ENCODE measurements at regions not wholly inside any gene's neighbourhood (a gene's known extent, or its start where the extent isn't known, plus 50 kb on each side); places are given as distances from the start of the nearest gene placed in this dataset.

- Histone ChIP-seq H3K36me3 (ENCODE audit: control insufficient read depth, insufficient read depth, low read length) (no peaks in the 10 kb centered on the region), H3K4me1 (ENCODE audit: control insufficient read depth, insufficient read depth, low read length) (no peaks in the 10 kb centered on the region), H3K27me3 (ENCODE audit: control insufficient read depth, insufficient read depth, low read length) (no peaks in the 10 kb centered on the region), H3K4me3 (ENCODE audit: low read length) (no peak overlapping the region), H3K27ac (ENCODE audit: low read length) (no peak overlapping the region), H3K9me3 (ENCODE audit: control insufficient read depth, insufficient read depth, low read length) (no peaks in the 10 kb centered on the region)
- Mint-ChIP-seq H3K9me3 (peaks cover 7 to 16% of the 10 kb centered on the region in 2 donors), H3K27ac (no peak overlapping the region), H3K4me1 (no peaks in the 10 kb centered on the region), H3K4me3 (no peak overlapping the region), H3K27me3 (ENCODE audit: low read depth in 2 of 2) (no peaks in the 10 kb centered on the region), H3K36me3 (no peaks in the 10 kb centered on the region)
- no peak for TF ChIP-seq CTCF (IDR thresholded peaks at IDR 0.05)
- 92% methylated on average over 1 of the region's 1 CpG for WGBS (ENCODE audit: insufficient coverage)
- DNase-seq: no peak
- intact Hi-C loops (cut with micrococcal nuclease): no loop called here
- ATAC-seq: no peak
These were observed 332.4 kb upstream of the IGFBP3 start for GRCh38 chr7:46253520-46253919.

- no peak overlapping the region for H3K4me3 ChIP-seq (ENCODE audit: low read length)
- no peaks in the 10 kb centered on the region for H3K4me1 Mint-ChIP-seq
- H3K36me3 Mint-ChIP-seq: no peaks in the 10 kb centered on the region
- H3K27ac Mint-ChIP-seq: no peak overlapping the region
- H3K36me3 ChIP-seq (ENCODE audit: control insufficient read depth, insufficient read depth, low read length): no peaks in the 10 kb centered on the region
- no peak for ATAC-seq
- no peaks in the 10 kb centered on the region for H3K9me3 ChIP-seq (ENCODE audit: control insufficient read depth, insufficient read depth, low read length)
- no peaks in the 10 kb centered on the region for H3K27me3 Mint-ChIP-seq (ENCODE audit: low read depth in 2 of 2)
- no peak overlapping the region for H3K27ac ChIP-seq (ENCODE audit: low read length)
- intact Hi-C loops (cut with micrococcal nuclease): no loop called here
- H3K27me3 ChIP-seq (ENCODE audit: control insufficient read depth, insufficient read depth, low read length): no peaks in the 10 kb centered on the region
- TF ChIP-seq CTCF (IDR thresholded peaks at IDR 0.05): no peak
- H3K4me3 Mint-ChIP-seq: no peak overlapping the region
- 40% methylated on average over 1 of the region's 1 CpG for WGBS (ENCODE audit: insufficient coverage)
- H3K4me1 ChIP-seq (ENCODE audit: control insufficient read depth, insufficient read depth, low read length): no peaks in the 10 kb centered on the region
- no peak for DNase-seq
- peaks cover 5 to 24% of the 10 kb centered on the region in 2 donors for H3K9me3 Mint-ChIP-seq
These were observed 326.6 kb upstream of the IGFBP3 start for GRCh38 chr7:46247664-46248063.

GRCh38 chr7:46245586-46246111 lies 324.6 kb upstream of the IGFBP3 start:
- no peak for TF ChIP-seq CTCF (IDR thresholded peaks at IDR 0.05)
- Histone ChIP-seq H3K4me1 (ENCODE audit: control insufficient read depth, insufficient read depth, low read length) (no peaks in the 10 kb centered on the region), H3K27ac (ENCODE audit: low read length) (no peak overlapping the region), H3K27me3 (ENCODE audit: control insufficient read depth, insufficient read depth, low read length) (no peaks in the 10 kb centered on the region), H3K4me3 (ENCODE audit: low read length) (no peak overlapping the region), H3K36me3 (ENCODE audit: control insufficient read depth, insufficient read depth, low read length) (no peaks in the 10 kb centered on the region), H3K9me3 (ENCODE audit: control insufficient read depth, insufficient read depth, low read length) (no peaks in the 10 kb centered on the region)
- no peaks in the 10 kb centered on the region for H3K27me3 Mint-ChIP-seq (ENCODE audit: low read depth in 2 of 2)
- DNase-seq (no peak), ATAC-seq (no peak)
- H3K36me3 Mint-ChIP-seq: no peaks in the 10 kb centered on the region
- H3K4me3 Mint-ChIP-seq: no peak overlapping the region
- intact Hi-C loops (cut with micrococcal nuclease): no loop called here
- no peaks in the 10 kb centered on the region for H3K4me1 Mint-ChIP-seq
- 56% methylated on average over 4 of the region's 4 CpGs for WGBS (ENCODE audit: insufficient coverage)
- peaks cover 5 to 19% of the 10 kb centered on the region in 2 donors for H3K9me3 Mint-ChIP-seq
- H3K27ac Mint-ChIP-seq: no peak overlapping the region

GRCh38 chr7:46244757-46245156 lies 323.7 kb upstream of the IGFBP3 start:
- Mint-ChIP-seq H3K4me1 (no peaks in the 10 kb centered on the region), H3K9me3 (peaks cover 5 to 19% of the 10 kb centered on the region in 2 donors), H3K27ac (no peak overlapping the region), H3K4me3 (no peak overlapping the region), H3K27me3 (ENCODE audit: low read depth in 2 of 2) (no peaks in the 10 kb centered on the region), H3K36me3 (no peaks in the 10 kb centered on the region)
- DNase-seq: no peak
- Histone ChIP-seq H3K27ac (ENCODE audit: low read length) (no peak overlapping the region), H3K27me3 (ENCODE audit: control insufficient read depth, insufficient read depth, low read length) (no peaks in the 10 kb centered on the region), H3K36me3 (ENCODE audit: control insufficient read depth, insufficient read depth, low read length) (no peaks in the 10 kb centered on the region), H3K4me1 (ENCODE audit: control insufficient read depth, insufficient read depth, low read length) (no peaks in the 10 kb centered on the region), H3K4me3 (ENCODE audit: low read length) (no peak overlapping the region), H3K9me3 (ENCODE audit: control insufficient read depth, insufficient read depth, low read length) (no peaks in the 10 kb centered on the region)
- no peak for TF ChIP-seq CTCF (IDR thresholded peaks at IDR 0.05)
- ATAC-seq: no peak
- intact Hi-C loops (cut with micrococcal nuclease): no loop called here
- WGBS (ENCODE audit: insufficient coverage): 88% methylated on average over 2 of the region's 2 CpGs

Measured in natural killer cell (primary cell).